Activated CD8-positive, alpha-beta memory T cell treated with anti-CD3 and anti-CD28 coated beads for 36 hours (primary cell): ENCODE measurements at regions not wholly inside any gene's neighbourhood (a gene's known extent, or its start where the extent isn't known, plus 50 kb on each side); places are given as distances from the start of the nearest gene placed in this dataset.

Source experiments
- CTCF ChIA-PET: fragments of 350-600 bp; sonication (Branson Sonifier 250); formaldehyde crosslinking; loops from one replicate; lab custom pipeline; 2021; ENCODE audit warnings: antibody characterized with exemption; lab: Charles Lee
- POLR2A ChIA-PET: fragments of 350-600 bp; sonication (Branson Sonifier 250); formaldehyde crosslinking; loops from one replicate; lab custom pipeline; 2021; ENCODE audit warnings: antibody characterized with exemption; lab: Charles Lee

DNA sequence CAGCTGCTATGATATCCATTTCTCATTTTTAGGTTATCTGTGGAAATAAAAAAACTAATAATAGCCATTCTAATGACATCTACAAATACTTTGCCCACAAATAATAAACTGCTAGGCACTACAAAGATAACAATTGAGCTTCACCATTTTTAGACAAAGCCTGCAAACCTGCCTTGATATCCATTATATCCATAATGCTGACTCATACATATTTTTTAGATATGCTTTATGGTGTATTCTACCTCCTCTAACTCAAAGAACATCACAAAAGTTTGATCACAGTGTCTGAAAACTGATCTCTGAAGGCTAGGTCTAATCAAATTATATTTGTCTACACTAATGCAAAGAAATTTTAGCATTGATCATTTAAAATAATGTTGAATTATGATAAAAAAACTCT, 138.4 kb downstream of the HNMT start:
- ChIA-PET CTCF (no interaction called here), POLR2A (no interaction called here)

DNA sequence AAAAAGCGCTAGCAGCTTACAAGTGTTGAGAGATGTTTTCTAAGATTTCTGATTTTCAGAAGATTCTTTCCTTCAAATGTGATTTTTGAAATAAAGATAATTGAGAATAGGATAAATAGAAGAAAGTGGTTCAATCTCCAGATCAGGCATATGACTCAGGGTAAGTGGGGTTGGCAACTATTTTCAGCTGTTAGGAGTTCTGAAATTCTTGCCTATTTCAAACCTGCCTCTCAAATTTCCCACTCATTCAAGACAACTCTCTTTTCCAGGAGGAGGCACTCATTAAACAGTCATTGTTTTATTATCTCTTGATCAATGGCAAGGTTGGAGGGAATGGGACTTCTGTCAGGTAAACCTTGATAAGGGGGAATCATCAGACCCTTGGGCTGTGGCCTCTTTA, 138.9 kb downstream of the HNMT start:
- ChIA-PET POLR2A (no interaction called here), CTCF (no interaction called here)

DNA sequence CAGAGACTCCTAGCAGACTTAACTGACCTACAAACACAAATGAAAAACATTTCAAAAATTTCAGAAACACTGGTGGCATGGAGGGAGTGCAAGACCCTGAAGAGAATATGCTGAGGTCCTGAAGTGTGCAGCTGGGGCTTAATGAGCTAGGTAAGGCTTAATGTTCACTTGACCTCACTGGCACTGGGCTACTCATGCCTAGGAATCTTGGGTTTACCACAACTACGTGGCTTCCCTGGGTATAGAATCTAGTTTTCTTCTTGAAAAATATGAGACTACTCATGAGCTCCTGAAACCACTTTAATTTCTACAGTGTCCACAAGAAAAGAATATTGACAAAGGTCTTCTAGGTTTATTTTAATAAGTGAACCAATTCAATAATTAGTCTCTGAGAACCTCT, 139.8 kb downstream of the HNMT start:
- ChIA-PET POLR2A (no interaction called here), CTCF (no interaction called here)

GRCh38 chr2:138105358-138105757, 141.1 kb downstream of the HNMT start:
- CTCF ChIA-PET = no interaction called here
- POLR2A ChIA-PET = no interaction called here

DNA sequence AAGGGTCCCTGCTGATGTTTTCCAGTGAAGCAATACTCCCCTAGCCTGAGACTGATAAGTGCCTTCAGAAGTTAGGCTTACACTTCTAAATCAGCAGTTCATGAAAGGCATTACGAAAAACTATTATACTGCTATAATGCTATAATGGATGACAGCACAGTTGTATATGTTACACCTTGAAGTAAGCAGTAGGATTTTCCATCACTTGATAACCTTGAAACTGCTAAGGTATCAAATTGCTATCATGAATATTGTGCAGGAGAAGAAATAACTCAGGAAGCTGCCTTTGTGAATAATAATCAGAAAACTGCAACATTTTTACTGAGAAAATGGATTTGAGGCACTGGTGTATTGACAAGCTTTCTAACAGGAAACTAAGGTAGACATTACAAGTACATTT, 142.3 kb downstream of the HNMT start:
- POLR2A ChIA-PET = no interaction called here
- CTCF ChIA-PET = no interaction called here

DNA sequence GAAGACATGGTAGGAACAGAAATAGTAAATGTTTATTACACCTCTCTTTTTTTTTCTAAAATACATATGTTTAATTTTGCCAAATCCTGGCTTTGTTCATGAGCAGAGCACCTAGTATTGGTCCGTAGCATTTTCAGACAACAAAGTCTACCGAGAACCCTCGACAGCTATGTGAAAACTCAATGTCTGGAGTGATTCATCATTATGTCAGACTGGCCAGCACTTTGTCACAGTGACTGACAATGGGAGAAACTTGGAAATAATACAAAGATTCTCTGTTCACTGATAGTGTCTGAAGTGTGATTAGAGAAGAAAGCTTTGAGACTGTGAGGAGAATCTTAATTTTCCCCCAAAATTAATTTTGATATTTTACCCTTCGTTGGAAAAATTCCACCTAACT, 143.0 kb downstream of the HNMT start:
- ChIA-PET CTCF (no interaction called here), POLR2A (no interaction called here)

- ChIA-PET POLR2A (no interaction called here), CTCF (no interaction called here)
Measured at GRCh38 chr2:138110453-138111083, 146.3 kb downstream of the HNMT start.

DNA sequence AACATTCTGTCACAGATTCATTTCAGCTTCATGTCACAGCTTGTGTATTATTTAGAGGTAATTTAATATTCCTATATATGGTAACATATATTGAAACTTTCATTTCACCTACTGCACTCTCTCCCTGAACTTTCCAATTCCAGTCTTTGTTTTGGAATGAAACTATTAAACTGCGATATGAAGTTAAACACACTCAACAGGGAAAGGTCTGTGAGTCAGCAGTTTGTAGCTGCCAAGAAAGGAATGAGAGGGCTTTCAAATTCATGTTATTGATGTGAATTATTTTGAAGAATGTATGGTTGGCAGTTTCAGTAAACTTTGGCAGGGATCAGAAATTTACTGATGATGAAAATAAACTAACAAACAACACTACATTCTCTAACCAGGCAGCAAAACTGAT, 148.3 kb downstream of the HNMT start:
- CTCF ChIA-PET = no interaction called here
- POLR2A ChIA-PET = no interaction called here

DNA sequence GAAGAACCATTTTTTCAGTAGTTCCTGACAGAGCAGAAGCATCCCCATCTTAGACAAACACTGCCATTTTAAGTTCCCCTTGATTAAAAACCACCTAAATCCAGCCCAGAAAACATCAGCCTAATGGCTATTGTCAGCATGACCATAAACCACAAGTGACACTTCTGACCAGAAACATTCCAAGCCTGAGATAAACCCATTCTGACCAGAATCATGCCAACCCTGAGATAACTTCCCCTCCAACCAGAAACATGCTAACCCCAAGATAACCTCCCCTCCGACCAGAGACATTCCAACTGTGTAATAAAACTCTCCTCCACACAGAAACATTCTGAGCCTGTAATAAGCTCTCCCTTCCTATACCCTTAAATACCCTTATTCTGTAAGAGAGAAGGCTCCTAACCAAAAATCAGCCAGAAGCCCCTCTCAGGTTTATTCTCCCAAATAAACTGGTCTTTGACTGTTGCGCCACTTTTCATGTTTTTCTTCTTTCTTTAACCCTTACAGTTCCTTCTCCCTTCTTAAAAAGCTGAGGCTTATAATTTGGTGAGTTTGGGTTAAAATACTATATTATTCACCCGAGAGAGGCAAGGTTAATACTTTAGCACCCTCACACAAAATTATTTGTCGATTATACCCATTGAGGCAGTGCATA, 149.7 kb downstream of the HNMT start:
- CTCF ChIA-PET = no interaction called here
- POLR2A ChIA-PET = no interaction called here

DNA sequence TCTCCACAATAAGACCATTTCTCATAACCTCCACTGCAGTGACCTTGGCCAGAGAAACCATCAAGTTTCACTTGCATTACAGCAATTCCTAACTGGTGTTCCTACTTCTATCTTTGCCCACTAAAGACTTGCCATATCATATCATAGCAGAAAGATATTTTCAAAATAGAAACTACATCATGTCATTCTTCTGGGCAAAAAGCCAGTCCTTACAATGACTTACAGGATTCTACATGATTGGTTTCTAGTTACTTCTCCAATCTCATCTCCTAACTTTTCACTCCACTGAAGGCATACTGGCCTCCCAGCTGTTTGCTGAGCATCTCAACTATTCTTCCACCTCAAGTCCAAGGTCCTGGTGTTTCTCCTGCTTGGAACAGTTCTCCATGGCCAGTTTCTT, 151.4 kb downstream of the HNMT start:
- ChIA-PET CTCF (no interaction called here), POLR2A (no interaction called here)

DNA sequence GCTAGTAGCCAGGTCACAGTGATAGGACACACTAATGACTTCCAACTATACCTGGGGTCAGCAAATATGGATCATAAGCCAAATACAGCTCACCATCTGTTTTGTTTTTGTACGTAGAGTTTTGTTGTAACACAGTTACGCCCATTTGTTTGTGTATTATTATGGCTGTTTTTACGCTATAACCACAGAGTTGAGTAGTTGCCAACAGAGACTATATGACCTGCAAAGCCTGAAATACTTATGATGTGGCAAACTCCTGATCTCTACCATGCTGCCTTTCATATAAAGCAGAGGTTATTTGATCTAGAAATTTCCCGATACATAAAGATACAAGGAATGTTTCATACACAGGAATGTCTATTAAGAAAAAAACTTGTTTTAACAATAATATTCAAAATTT, 152.2 kb downstream of the HNMT start:
- POLR2A ChIA-PET = no interaction called here
- CTCF ChIA-PET = no interaction called here

- POLR2A ChIA-PET = no interaction called here
- CTCF ChIA-PET = no interaction called here
Measured at GRCh38 chr2:138121666-138122661, 157.7 kb downstream of the HNMT start.

GRCh38 chr2:138122891-138123290, 158.6 kb downstream of the HNMT start:
- CTCF ChIA-PET = no interaction called here
- POLR2A ChIA-PET = no interaction called here

GRCh38 chr2:138123741-138124140, 159.5 kb downstream of the HNMT start:
- POLR2A ChIA-PET = no interaction called here
- CTCF ChIA-PET = no interaction called here

DNA sequence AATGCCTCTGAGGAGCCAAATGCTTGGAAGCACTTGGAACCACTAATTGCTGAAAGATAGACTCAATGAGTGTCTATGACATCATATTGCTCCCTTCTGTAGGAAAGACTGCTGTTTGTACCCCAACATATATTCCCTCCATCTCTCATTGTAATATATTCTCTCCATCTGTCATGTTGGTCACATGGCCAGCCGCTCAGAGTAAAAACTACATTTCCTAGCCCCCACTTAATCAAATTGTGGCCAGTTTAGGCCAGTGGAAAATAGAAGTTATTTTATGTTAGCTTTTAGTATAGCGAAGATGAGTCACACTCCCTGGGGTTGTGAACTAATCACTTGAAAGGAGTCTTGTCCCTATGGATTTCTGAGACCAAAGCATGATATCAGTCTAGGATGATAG, 160.2 kb downstream of the HNMT start:
- CTCF ChIA-PET = no interaction called here
- POLR2A ChIA-PET = no interaction called here

DNA sequence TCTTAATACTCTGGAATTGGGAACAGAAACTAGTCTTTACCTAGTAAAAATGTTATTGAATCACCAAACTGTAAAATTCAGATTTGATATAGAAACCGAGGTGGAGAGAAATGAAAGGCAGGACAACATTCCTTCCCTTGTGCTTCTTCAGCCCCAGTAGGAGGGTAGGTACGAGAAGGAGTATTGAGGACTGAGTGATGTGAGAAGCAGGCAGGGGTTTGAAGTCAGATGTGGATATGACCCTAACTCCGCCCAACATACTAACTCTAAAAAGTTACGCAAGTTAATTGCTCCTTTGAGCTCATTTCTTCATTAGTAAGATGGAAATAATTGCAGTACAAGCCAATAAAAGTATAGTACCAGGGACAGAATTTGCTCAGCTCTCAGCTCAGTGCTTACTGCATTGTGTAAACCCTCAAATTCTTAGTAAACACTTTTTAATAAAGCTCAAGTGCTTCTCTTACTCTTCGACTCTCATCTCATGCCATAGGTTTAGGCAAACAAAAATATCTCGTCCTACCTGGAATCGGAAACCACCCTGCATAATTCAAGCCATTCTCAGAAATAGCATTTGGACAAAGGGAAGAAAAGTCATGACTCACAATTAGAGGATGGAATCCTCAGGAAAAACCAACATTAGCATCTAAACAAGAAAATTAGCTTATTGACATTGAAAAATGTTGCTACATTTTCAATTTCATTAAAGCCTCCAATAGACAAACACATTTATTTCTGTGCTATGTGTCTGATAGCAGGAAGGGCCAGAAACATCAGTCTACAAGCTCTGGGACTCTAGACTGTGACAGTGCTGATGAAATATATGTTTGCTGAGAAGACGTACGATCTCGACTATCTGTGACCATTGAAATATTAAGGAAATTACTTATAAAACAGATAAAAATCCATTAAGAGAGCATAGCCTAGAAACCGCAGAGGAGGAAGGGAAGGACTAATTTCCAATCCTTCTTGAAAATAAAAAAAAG, 161.3 kb downstream of the HNMT start:
- CTCF ChIA-PET = interaction anchor here (0.7 kb wide), 1 partner anchor 1460 kb away, joined by 3 read pairs; no protein-coding TSS in a partner anchor
- POLR2A ChIA-PET = no interaction called here

DNA sequence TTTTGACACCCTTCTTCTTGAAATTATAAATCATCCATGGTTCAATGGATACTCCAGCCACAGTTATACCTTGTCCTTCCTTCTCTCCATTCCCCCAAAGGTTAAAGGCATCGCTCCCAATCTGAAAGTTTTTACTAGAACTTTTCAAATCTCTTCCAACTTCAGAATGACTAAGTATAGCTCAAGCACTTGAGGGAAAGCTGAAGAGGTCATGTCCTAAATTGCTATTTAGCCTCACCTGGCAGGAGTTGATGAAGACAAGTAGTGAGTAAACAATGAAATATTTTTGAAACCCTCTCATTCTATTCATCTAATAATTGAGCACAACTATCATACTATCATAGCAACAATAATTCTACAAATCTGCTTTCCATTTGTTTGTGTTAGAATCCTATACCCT, 167.8 kb downstream of the HNMT start:
- ChIA-PET POLR2A (no interaction called here), CTCF (no interaction called here)

DNA sequence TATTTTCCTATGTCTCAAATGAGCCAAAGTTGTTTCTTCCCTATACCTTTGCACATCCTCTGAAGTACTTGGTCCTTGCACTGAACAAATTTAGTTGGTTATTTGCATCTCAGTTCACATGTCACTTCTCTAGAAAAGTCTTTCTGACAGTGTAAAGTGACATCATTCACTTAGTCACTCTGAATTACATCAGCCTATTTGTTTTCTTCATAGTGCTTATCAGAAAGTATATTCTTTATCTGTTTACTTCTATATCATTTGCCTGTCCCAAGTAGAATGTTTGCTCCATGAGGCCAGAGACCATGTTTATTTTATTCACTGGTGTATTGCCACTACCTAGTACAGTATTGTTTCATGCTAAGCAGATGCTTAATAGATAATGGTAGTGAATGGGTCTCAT, 173.7 kb downstream of the HNMT start:
- CTCF ChIA-PET = no interaction called here

GRCh38 chr2:138147796-138148195, 183.5 kb downstream of the HNMT start:
- ChIA-PET CTCF (no interaction called here), POLR2A (no interaction called here)

More for the DNA sequence above, 173.7 kb downstream of the HNMT start:
- POLR2A ChIA-PET = no interaction called here
